SK-N-MC (cell line): ENCODE measurements at regions not wholly inside any gene's neighbourhood (a gene's known extent, or its start where the extent isn't known, plus 50 kb on each side); places are given as distances from the start of the nearest gene placed in this dataset.

Experiments
- EZH2 ChIP-seq: fragments of 200-600 bp; sonication (generic); IDR thresholded peaks from one replicate; pipeline ENCODE4 v1.6.1; 2017; ENCODE audit warnings: antibody characterized with exemption
- POLR2AphosphoS5 ChIP-seq: IDR thresholded peaks from 2 replicates; pipeline ENCODE4 v1.6.1; 2012; ENCODE audit warnings: mild to moderate bottlenecking, low read depth, low read length, borderline replicate concordance

GRCh38 chr13:80263745-80264513 is 77.0 kb downstream of the SPRY2 start:
- no peak for TF ChIP-seq EZH2
- no peak for TF ChIP-seq POLR2AphosphoS5
